ENCODE measurements at regions not wholly inside any gene's neighbourhood (a gene's known extent, or its start where the extent isn't known, plus 50 kb on each side); places are given as distances from the start of the nearest gene placed in this dataset.
"Not testable (repeated sequence)": the region's sequence is repeated elsewhere in the genome, so short reads cannot be mapped to it uniquely, and the experiment has no call there.

GRCh38 chr14:78013911-78014310 lies 156.3 kb upstream of the NRXN3 start:
- TF ChIP-seq, protein P1, sequence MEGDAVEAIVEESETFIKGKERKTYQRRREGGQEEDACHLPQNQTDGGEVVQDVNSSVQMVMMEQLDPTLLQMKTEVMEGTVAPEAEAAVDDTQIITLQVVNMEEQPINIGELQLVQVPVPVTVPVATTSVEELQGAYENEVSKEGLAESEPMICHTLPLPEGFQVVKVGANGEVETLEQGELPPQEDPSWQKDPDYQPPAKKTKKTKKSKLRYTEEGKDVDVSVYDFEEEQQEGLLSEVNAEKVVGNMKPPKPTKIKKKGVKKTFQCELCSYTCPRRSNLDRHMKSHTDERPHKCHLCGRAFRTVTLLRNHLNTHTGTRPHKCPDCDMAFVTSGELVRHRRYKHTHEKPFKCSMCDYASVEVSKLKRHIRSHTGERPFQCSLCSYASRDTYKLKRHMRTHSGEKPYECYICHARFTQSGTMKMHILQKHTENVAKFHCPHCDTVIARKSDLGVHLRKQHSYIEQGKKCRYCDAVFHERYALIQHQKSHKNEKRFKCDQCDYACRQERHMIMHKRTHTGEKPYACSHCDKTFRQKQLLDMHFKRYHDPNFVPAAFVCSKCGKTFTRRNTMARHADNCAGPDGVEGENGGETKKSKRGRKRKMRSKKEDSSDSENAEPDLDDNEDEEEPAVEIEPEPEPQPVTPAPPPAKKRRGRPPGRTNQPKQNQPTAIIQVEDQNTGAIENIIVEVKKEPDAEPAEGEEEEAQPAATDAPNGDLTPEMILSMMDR (IDR thresholded peaks at IDR 0.05), result not testable (repeated sequence)
- not testable (repeated sequence) for TF ChIP-seq SIN3A (IDR thresholded peaks at IDR 0.05; ENCODE audit: borderline replicate concordance, insufficient read depth, low read depth, low read length)
- TF ChIP-seq, protein P2, sequence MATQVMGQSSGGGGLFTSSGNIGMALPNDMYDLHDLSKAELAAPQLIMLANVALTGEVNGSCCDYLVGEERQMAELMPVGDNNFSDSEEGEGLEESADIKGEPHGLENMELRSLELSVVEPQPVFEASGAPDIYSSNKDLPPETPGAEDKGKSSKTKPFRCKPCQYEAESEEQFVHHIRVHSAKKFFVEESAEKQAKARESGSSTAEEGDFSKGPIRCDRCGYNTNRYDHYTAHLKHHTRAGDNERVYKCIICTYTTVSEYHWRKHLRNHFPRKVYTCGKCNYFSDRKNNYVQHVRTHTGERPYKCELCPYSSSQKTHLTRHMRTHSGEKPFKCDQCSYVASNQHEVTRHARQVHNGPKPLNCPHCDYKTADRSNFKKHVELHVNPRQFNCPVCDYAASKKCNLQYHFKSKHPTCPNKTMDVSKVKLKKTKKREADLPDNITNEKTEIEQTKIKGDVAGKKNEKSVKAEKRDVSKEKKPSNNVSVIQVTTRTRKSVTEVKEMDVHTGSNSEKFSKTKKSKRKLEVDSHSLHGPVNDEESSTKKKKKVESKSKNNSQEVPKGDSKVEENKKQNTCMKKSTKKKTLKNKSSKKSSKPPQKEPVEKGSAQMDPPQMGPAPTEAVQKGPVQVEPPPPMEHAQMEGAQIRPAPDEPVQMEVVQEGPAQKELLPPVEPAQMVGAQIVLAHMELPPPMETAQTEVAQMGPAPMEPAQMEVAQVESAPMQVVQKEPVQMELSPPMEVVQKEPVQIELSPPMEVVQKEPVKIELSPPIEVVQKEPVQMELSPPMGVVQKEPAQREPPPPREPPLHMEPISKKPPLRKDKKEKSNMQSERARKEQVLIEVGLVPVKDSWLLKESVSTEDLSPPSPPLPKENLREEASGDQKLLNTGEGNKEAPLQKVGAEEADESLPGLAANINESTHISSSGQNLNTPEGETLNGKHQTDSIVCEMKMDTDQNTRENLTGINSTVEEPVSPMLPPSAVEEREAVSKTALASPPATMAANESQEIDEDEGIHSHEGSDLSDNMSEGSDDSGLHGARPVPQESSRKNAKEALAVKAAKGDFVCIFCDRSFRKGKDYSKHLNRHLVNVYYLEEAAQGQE (IDR thresholded peaks at IDR 0.05; ENCODE audit: insufficient read depth in 1 of 2, low read depth in 2 of 2, low read length in 1 of 2), result not testable (repeated sequence)
